ENCODE measurements at regions not wholly inside any gene's neighbourhood (a gene's known extent, or its start where the extent isn't known, plus 50 kb on each side); places are given as distances from the start of the nearest gene placed in this dataset.
A peak's percentile ranks its signal among the peaks of the same experiment; 100 is the strongest.

DNA sequence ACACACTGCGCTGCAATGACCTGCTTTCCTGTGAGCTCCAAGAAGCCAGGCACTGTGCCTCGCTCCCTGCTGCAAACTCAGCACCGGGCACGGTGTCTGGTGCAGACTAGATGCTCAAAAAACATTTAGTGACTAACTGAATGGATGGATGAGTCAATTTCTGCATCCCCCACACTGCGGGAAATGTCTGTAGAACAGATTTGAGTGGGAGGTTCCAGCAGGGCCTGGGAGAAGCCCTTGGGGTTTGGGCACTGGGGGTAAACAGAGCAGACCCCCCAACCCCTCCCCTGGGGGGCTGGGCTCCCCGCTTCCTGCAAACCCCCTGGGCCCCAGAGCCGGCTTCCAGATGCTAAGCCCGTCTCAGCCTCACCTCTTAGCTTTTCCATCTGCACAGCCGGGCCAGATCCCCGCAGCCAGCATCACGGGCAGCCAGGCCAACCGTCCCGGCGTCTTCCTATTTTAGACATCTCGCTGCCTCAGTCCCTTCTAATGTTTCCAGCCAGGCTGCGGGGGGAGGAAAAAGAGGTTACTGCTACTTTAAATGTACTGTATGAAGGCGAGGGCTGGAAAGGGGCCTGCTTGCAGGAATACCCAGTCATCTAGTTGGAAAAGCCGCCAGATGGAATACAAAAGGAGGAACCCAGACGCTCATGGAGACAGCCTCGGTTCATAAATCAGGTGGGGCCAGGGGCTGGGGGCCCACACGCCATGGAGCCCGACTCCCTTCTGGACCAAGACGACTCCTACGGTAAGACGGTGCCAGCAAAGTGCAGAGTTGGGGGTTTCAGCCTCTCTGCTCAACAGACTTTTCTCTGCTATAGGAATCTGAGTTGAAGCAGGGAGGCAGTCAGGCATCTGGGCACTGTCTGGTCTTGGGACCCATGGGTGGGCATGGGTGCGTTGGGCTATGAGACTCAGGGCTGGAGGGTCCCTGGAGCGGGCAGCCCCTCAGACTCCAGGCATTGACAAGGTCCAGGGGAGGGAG lies 67.1 kb upstream of the GGTA1 start:
- H3K27ac ChIP-seq: peak overlapping the region; percentile 34
- no peaks in the 10 kb centered on the region for H3K9me3 ChIP-seq
- peaks cover 39% of the 10 kb centered on the region for H3K4me1 ChIP-seq
- no peak for TF ChIP-seq POLR2A (IDR thresholded peaks at IDR 0.05)
- peak in 1 of 2 donors; percentile 45 for TF ChIP-seq POLR2AphosphoS5 (IDR thresholded peaks at IDR 0.05; ENCODE audit: insufficient read depth in 1 of 2, low read depth in 1 of 2)
- no peak for TF ChIP-seq CTCF (IDR thresholded peaks at IDR 0.05)
- DNase-seq (ENCODE audit: extremely low spot score in 2 of 2): no peak
- H3K27me3 ChIP-seq: no peaks in the 10 kb centered on the region
- H3K36me3 ChIP-seq: no peaks in the 10 kb centered on the region
- intact Hi-C loops (cut with DNase I): no loop called here
- H3K4me3 ChIP-seq: peak overlapping the region; percentile 6 to 44

DNA sequence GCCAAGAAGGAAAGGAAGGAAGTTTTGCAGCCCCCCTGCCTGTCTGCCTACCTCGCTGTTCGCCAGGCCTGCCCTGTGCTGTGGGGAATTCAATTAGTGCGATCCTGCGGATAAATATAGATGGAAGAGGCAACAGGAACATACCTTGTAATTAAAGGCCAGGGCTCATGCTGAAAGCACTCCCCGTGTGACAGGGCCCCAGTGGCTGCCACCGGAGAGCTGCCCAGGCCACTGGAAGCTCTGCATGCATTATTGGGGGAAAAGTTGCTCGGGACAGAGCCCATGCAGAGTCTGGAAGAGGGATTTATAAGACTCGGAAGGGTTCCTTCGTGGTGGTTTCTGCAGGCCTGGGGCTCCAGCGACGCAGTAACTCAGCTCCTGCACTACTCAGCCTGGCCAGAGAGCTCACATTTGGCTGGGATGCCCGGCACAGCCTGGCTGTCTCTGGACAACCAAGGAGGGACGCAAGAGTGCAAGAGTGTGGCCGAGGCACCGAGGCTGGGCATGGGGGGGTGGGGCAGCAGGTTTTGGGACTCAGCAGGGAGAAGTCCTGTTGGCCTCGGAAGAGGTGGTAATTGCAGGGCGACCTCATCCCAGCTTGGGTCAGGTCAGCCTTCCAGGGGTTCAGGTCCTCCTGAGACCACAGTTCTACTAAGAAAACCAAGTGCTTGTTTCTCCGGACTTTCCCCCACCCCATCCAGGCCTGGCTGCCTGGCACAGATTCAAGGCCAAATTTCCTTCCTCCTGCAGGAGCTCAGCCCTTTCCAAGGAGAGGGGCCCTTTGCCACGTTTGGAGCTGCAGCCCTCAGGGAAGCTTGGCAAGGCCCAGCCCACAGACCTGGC lies 68.1 kb upstream of the GGTA1 start:
- peaks cover 32% of the 10 kb centered on the region for H3K4me1 ChIP-seq
- H3K27me3 ChIP-seq: no peaks in the 10 kb centered on the region
- no peak for DNase-seq (ENCODE audit: extremely low spot score in 2 of 2)
- H3K9me3 ChIP-seq: no peaks in the 10 kb centered on the region
- no peak for TF ChIP-seq POLR2AphosphoS5 (IDR thresholded peaks at IDR 0.05; ENCODE audit: insufficient read depth in 1 of 2, low read depth in 1 of 2)
- TF ChIP-seq POLR2A (IDR thresholded peaks at IDR 0.05): no peak
- peak overlapping the region; percentile 34 for H3K27ac ChIP-seq
- no peaks in the 10 kb centered on the region for H3K36me3 ChIP-seq
- H3K4me3 ChIP-seq: peak overlapping the region; percentile 6 to 44
- intact Hi-C loops (cut with DNase I): no loop called here

DNA sequence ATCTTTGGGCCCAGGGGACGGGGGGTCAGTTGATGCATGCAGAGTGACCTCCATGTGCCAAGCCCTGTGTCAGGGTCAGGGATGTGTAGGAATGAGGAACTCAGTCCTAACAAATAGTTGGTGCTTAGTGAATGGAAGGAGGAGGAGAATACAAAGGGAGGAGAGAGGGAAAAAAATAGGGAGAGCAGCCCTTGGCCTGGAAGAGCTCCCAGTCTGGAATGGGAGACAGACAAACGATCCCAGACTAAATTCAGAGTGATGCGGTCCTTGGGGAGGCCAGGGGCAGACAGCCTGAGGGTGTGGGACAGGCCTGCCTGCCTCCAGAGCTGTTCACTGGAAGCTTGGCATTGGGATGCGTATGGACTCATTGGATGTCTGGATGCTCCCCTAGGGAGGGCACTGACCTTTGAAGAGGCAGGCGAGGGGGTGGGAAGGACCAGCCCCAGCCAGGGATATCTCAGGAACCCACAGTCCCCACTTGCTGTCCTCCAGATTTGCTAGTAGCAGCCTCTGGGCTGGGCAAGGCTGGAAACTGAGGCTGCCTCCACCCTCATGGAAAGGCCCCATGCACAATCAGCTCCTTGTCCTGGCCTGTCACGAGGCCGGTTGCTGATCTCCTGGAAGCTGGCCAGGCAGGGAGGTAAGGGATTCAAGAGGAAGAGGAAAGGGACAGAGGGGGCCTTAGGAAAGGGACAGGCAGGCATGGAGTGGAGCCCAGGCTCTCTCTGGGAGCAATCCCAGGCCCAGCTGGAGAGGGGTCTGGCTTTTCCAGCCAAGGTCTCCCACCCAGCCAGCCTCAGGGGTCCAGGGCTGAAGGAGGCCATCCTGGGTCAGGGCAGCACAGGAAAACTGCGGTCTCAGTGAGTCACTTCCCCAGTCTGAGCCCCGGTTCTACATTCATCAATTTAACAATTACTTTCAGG lies 69.0 kb upstream of the GGTA1 start:
- no peak for DNase-seq (ENCODE audit: extremely low spot score in 2 of 2)
- peak overlapping the region; percentile 42 for H3K27ac ChIP-seq
- no peaks in the 10 kb centered on the region for H3K36me3 ChIP-seq
- no peaks in the 10 kb centered on the region for H3K9me3 ChIP-seq
- no peak for TF ChIP-seq CTCF (IDR thresholded peaks at IDR 0.05)
- TF ChIP-seq POLR2A (IDR thresholded peaks at IDR 0.05): no peak
- TF ChIP-seq POLR2AphosphoS5 (IDR thresholded peaks at IDR 0.05; ENCODE audit: insufficient read depth in 1 of 2, low read depth in 1 of 2): no peak
- H3K27me3 ChIP-seq: no peaks in the 10 kb centered on the region
- intact Hi-C loops (cut with DNase I): no loop called here
- H3K4me3 ChIP-seq: peak overlapping the region; percentile 6 to 44
- peaks cover 32% of the 10 kb centered on the region for H3K4me1 ChIP-seq

DNA sequence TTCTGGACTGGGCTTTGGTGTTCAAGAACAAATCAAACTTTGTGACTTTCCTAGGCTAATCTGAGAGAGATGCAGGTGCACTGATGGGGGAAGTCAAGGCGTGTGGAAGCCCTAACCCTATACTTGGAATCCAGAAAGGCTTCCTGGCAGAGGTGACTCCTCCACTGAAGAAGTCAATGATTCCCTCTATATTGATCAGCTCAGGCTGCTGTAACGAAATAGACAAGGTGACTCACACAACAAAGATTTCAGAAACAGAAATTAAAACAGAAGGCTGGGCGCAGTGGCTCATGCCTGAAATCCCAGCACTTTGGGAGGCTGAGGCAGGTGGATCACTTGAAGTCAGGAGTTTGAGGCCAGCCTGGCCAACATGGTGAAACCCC lies 69.6 kb upstream of the GGTA1 start:
- TF ChIP-seq POLR2AphosphoS5 (IDR thresholded peaks at IDR 0.05; ENCODE audit: insufficient read depth in 1 of 2, low read depth in 1 of 2) (no peak), CTCF (IDR thresholded peaks at IDR 0.05) (no peak), POLR2A (IDR thresholded peaks at IDR 0.05) (no peak)
- no peak overlapping the region for H3K4me3 ChIP-seq
- no peaks in the 10 kb centered on the region for H3K36me3 ChIP-seq
- intact Hi-C loops (cut with DNase I): no loop called here
- no peak for DNase-seq (ENCODE audit: extremely low spot score in 2 of 2)
- peaks cover 32% of the 10 kb centered on the region for H3K4me1 ChIP-seq
- peak overlapping the region; percentile 42 for H3K27ac ChIP-seq
- no peaks in the 10 kb centered on the region for H3K27me3 ChIP-seq
- no peaks in the 10 kb centered on the region for H3K9me3 ChIP-seq

DNA sequence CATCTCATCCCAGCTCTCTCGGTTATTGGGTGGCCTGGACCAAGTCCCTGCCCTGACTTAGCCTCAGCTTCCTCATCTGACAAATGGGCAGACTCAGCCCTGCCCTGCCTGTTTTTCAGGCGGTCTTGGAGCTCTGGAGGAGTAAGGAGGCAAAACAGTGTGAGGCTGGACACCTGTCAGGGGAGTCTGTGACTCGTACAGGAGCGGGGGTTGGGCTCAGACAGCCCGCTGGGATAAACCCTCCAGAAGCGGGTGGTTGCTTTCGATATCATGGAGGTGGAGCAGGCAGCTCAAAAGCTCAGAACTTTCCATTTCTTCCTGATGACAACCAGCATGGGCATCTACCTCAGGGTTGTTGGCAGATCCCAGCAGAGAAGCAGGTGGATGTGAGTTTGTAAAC lies 72.9 kb upstream of the GGTA1 start:
- Histone ChIP-seq H3K27me3 (no peaks in the 10 kb centered on the region), H3K36me3 (no peaks in the 10 kb centered on the region), H3K4me3 (no peak overlapping the region), H3K4me1 (peaks cover 23% of the 10 kb centered on the region), H3K9me3 (no peaks in the 10 kb centered on the region), H3K27ac (no peak overlapping the region)
- TF ChIP-seq POLR2A (IDR thresholded peaks at IDR 0.05): no peak
- TF ChIP-seq POLR2AphosphoS5 (IDR thresholded peaks at IDR 0.05; ENCODE audit: insufficient read depth in 1 of 2, low read depth in 1 of 2): no peak
- no peak for TF ChIP-seq CTCF (IDR thresholded peaks at IDR 0.05)
- intact Hi-C loops (cut with DNase I): no loop called here
- DNase-seq (ENCODE audit: extremely low spot score in 2 of 2): no peak

Data from vagina (tissue), 2 donors.